ENCODE measurements at regions not wholly inside any gene's neighbourhood (a gene's known extent, or its start where the extent isn't known, plus 50 kb on each side); places are given as distances from the start of the nearest gene placed in this dataset.

DNA sequence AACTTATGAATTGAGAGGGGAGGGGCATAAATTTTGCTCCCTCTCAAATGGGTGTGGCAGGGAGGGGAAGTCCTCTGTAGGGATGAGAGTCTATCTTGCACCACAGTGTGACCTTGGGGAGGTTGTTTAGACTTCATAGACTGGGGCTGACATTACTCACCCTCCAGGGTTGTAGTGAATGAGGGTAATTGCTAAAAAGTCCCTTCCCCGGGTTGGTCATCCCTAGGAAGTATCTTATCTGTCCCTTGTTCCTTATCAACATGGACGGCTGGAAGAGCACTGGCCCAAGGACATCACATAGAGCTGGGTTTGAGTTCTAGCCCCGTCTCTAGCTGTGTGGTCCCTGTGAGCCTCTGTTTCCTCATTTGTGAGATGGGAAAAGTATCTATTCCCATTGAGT lies 52.4 kb upstream of the SLC2A1 start:
- in situ Hi-C loops (cut with HindIII; ENCODE audit: low sequenced_read_pairs): no loop called here

DNA sequence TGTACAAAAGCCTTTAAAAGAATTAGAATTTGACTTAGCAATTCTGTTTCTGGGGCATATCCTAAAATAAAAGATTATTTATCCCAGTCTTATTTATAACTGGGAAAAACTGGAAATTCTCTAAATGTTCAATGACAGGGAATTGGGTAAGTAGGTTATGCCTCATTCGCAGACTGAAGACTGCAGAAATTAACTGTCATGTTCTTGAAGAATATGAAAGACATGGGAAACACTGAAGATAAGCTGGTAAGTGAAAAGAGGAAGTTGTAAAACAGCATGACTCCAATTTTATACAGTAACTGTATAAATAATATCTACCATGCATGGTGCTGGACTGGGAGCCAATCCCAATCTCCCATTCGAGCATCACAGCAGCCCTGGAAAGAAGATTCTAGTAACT lies 50.6 kb upstream of the SLC2A1 start:
- in situ Hi-C loops (cut with HindIII; ENCODE audit: low sequenced_read_pairs): no loop called here

DNA sequence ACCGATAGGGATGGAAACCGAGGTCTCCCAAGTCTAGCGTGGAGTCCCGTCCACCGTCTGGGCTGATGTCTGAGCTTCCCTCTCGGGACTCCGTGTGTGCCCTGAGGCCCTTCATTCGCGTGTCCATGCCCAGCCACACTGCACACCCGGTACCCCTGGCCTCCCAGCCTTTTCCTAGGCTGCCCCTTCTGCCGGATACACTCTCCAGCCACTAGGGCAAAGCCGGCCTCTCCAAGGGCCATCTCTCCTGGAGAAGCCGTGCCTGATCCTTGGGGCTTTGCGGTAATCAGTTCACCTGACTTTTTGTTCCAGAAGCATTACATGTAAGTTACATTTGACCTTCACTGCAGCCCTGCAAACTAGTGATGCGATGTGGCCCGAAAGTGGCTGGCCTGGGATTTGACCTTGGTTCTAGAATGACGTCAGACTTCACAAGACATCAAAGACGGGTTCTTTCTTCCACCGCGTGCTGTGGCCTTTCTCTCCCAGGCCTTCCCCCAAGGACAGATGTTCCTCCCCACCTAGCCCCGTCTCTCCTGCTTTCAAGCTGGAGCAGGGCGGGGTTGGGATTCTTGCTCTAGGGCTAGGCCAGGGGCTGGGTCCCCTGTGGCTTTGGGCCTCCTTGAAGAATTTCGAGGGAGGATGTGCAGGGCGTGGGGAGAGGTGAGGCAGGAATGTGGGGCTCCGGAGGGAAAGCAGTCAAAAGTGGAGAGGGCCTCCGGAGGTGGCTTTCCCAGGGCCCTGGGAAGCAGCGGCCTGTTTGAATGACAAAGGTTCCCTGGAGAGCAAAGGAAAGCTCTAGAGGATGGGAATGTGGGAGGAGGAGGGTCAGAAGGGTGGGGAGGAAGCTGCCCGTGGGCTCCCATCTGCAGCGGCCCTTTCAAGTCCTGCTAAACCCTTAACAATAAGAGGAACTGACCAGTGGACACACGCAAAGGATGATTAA lies 49.7 kb upstream of the SLC2A1 start:
- in situ Hi-C loops (cut with HindIII; ENCODE audit: low sequenced_read_pairs): no loop called here

Measured in DLD1 (cell line).